ENCODE measurements at regions not wholly inside any gene's neighbourhood (a gene's known extent, or its start where the extent isn't known, plus 50 kb on each side); places are given as distances from the start of the nearest gene placed in this dataset.
"Not testable (repeated sequence)": the region's sequence is repeated elsewhere in the genome, so short reads cannot be mapped to it uniquely, and the experiment has no call there.

GRCh38 chr7:123324283-123324682 is 124.5 kb upstream of the SLC13A1 start:
- in situ Hi-C loops (cut with HindIII; ENCODE audit: low sequenced_read_pairs) = no loop called here

- in situ Hi-C loops (cut with HindIII; ENCODE audit: low sequenced_read_pairs) = no loop called here
These were observed 123.9 kb upstream of the SLC13A1 start for GRCh38 chr7:123323689-123324088.

- in situ Hi-C loops (cut with HindIII; ENCODE audit: low sequenced_read_pairs) = not testable (repeated sequence)
These were observed 121.8 kb upstream of the SLC13A1 start for GRCh38 chr7:123321578-123321977.

GRCh38 chr7:123319911-123320310 is 120.1 kb upstream of the SLC13A1 start:
- in situ Hi-C loops (cut with HindIII; ENCODE audit: low sequenced_read_pairs) = no loop called here

GRCh38 chr7:123314886-123315285 is 115.1 kb upstream of the SLC13A1 start:
- in situ Hi-C loops (cut with HindIII; ENCODE audit: low sequenced_read_pairs) = no loop called here

GRCh38 chr7:123308254-123308951 is 108.6 kb upstream of the SLC13A1 start:
- in situ Hi-C loops (cut with HindIII; ENCODE audit: low sequenced_read_pairs) = no loop called here

- in situ Hi-C loops (cut with HindIII; ENCODE audit: low sequenced_read_pairs) = no loop called here
These were observed 106.1 kb upstream of the SLC13A1 start for GRCh38 chr7:123305840-123306375.

- in situ Hi-C loops (cut with HindIII; ENCODE audit: low sequenced_read_pairs) = no loop called here
These were observed 104.2 kb upstream of the SLC13A1 start for GRCh38 chr7:123303926-123304325.

GRCh38 chr7:123296965-123297364 is 97.2 kb upstream of the SLC13A1 start:
- in situ Hi-C loops (cut with HindIII; ENCODE audit: low sequenced_read_pairs) = no loop called here

GRCh38 chr7:123293710-123294109 is 93.9 kb upstream of the SLC13A1 start:
- in situ Hi-C loops (cut with HindIII; ENCODE audit: low sequenced_read_pairs) = no loop called here

GRCh38 chr7:123292227-123292626 is 92.5 kb upstream of the SLC13A1 start:
- in situ Hi-C loops (cut with HindIII; ENCODE audit: low sequenced_read_pairs) = no loop called here

GRCh38 chr7:123289200-123289599 is 89.4 kb upstream of the SLC13A1 start:
- in situ Hi-C loops (cut with HindIII; ENCODE audit: low sequenced_read_pairs) = no loop called here

- in situ Hi-C loops (cut with HindIII; ENCODE audit: low sequenced_read_pairs) = no loop called here
These were observed 85.4 kb upstream of the SLC13A1 start for GRCh38 chr7:123285076-123285700.

GRCh38 chr7:123283373-123283772 is 83.6 kb upstream of the SLC13A1 start:
- in situ Hi-C loops (cut with HindIII; ENCODE audit: low sequenced_read_pairs) = no loop called here

GRCh38 chr7:123282181-123282580 is 82.4 kb upstream of the SLC13A1 start:
- in situ Hi-C loops (cut with HindIII; ENCODE audit: low sequenced_read_pairs) = no loop called here

- in situ Hi-C loops (cut with HindIII; ENCODE audit: low sequenced_read_pairs) = no loop called here
These were observed 80.2 kb upstream of the SLC13A1 start for GRCh38 chr7:123279949-123280348.

- in situ Hi-C loops (cut with HindIII; ENCODE audit: low sequenced_read_pairs) = no loop called here
These were observed 75.4 kb upstream of the SLC13A1 start for GRCh38 chr7:123275036-123275753.

GRCh38 chr7:123273185-123273584 is 73.4 kb upstream of the SLC13A1 start:
- in situ Hi-C loops (cut with HindIII; ENCODE audit: low sequenced_read_pairs) = no loop called here

- in situ Hi-C loops (cut with HindIII; ENCODE audit: low sequenced_read_pairs) = no loop called here
These were observed 72.1 kb upstream of the SLC13A1 start for GRCh38 chr7:123271856-123272255.

GRCh38 chr7:123271231-123271630 is 71.5 kb upstream of the SLC13A1 start:
- in situ Hi-C loops (cut with HindIII; ENCODE audit: low sequenced_read_pairs) = no loop called here

GRCh38 chr7:123270570-123270969 is 70.8 kb upstream of the SLC13A1 start:
- in situ Hi-C loops (cut with HindIII; ENCODE audit: low sequenced_read_pairs) = no loop called here

- in situ Hi-C loops (cut with HindIII; ENCODE audit: low sequenced_read_pairs) = no loop called here
These were observed 66.1 kb upstream of the SLC13A1 start for GRCh38 chr7:123265853-123266252.
